ENCODE measurements at regions not wholly inside any gene's neighbourhood (a gene's known extent, or its start where the extent isn't known, plus 50 kb on each side); places are given as distances from the start of the nearest gene placed in this dataset.

DNA sequence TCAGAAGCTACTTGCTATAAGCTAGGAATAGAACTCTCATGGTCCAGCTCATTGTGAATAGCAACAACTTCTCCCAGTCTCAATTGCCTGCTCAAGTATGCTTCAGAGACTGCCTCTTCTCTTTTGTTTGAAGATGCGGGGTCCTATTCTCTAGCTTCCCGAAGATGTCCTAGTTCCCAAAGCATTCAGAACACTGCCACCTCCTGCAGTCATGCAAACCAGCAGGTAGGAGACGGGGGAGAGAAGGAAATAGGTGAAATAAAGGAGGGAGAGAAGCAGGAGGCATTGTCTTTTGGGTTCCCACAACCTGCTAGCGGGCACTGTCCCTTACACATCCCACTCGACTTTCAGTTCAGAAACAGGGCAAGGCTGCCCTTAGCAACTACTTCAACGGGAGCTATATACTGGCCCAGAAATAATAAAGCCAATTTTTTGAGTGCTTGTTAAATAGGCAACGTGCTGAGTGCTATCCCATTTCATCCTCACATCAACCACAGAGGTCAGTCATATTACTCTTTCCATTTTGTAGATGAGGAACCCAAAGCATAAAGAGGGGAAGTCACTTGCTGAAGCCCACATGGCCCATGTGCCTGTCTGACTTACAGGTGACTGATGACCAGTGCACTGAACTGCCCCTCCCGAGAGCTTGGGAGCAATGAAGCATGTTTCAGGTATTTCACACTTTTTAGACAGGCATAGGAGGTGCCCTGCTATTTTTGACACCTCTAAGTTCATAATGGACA lies 61.9 kb upstream of the ATXN1 start:
- TF ChIP-seq, protein P1, sequence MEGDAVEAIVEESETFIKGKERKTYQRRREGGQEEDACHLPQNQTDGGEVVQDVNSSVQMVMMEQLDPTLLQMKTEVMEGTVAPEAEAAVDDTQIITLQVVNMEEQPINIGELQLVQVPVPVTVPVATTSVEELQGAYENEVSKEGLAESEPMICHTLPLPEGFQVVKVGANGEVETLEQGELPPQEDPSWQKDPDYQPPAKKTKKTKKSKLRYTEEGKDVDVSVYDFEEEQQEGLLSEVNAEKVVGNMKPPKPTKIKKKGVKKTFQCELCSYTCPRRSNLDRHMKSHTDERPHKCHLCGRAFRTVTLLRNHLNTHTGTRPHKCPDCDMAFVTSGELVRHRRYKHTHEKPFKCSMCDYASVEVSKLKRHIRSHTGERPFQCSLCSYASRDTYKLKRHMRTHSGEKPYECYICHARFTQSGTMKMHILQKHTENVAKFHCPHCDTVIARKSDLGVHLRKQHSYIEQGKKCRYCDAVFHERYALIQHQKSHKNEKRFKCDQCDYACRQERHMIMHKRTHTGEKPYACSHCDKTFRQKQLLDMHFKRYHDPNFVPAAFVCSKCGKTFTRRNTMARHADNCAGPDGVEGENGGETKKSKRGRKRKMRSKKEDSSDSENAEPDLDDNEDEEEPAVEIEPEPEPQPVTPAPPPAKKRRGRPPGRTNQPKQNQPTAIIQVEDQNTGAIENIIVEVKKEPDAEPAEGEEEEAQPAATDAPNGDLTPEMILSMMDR (IDR thresholded peaks at IDR 0.05) = no peak
- no peak for TF ChIP-seq POLR2A (IDR thresholded peaks at IDR 0.05)
